Natural killer cell treated with Interleukin-12 subunit alpha and Interleukin-12 subunit beta and Interleukin-15 and Interleukin-18, amount 100 ng/mL, for 72 hours (primary cell): ENCODE measurements at regions not wholly inside any gene's neighbourhood (a gene's known extent, or its start where the extent isn't known, plus 50 kb on each side); places are given as distances from the start of the nearest gene placed in this dataset.

Experiments
- ATAC-seq, 2 donors: fragments of 150-1000 bp; cut with Tn5 transposase in 1 of 2; sonication (Bioruptor Pico), chemical (Tn5 transposase) in 1 of 2; 2 replicates each; pipeline ENCODE4 v1.10.0; 2021
- DNase-seq: peaks from one replicate; pipeline ENCODE4 v3.0.0; 2022; ENCODE audit warnings: low spot score
- H3K27ac Mint-ChIP-seq, 2 donors: 1 replicate in 1 of 2; 2 replicates in 1 of 2; pipeline ENCODE4 v1.8.0; 2022; ENCODE audit warnings: mixed read lengths in 2 of 2, mild to moderate bottlenecking in 1 of 2, moderate library complexity in 1 of 2
- H3K27me3 Mint-ChIP-seq, 2 donors: 1 replicate in 1 of 2; 2 replicates in 1 of 2; pipeline ENCODE4 v1.8.0; 2022; ENCODE audit warnings: mixed read lengths in 2 of 2
- H3K36me3 Mint-ChIP-seq: one replicate; pipeline ENCODE4 v1.8.0; 2022; ENCODE audit warnings: mixed read lengths
- H3K4me1 Mint-ChIP-seq, 2 donors: 1 replicate in 1 of 2; 2 replicates in 1 of 2; pipeline ENCODE4 v1.8.0; 2022; ENCODE audit warnings: low read depth in 2 of 2, mixed read lengths in 2 of 2, mild to moderate bottlenecking in 1 of 2
- H3K4me3 Mint-ChIP-seq: one replicate; pipeline ENCODE4 v1.8.0; 2022; ENCODE audit warnings: mixed read lengths
- H3K9me3 Mint-ChIP-seq: 2 replicates; pipeline ENCODE4 v1.8.0; 2022; ENCODE audit warnings: mixed read lengths

GRCh38 chr2:117716505-117716904 is 98.0 kb upstream of the DDX18 start:
- peaks cover 3 to 5% of the 10 kb centered on the region in 2 donors for H3K4me1 Mint-ChIP-seq
- peaks cover 4% of the 10 kb centered on the region for H3K9me3 Mint-ChIP-seq
- H3K27ac Mint-ChIP-seq: no peak overlapping the region
- no peak for DNase-seq
- peaks cover 0 to 12% of the 10 kb centered on the region in 2 donors for H3K27me3 Mint-ChIP-seq
- H3K4me3 Mint-ChIP-seq: no peak overlapping the region
- H3K36me3 Mint-ChIP-seq: no peaks in the 10 kb centered on the region
- ATAC-seq: no peak

- DNase-seq (no peak), ATAC-seq (no peak)
- Mint-ChIP-seq H3K27ac (no peak overlapping the region), H3K9me3 (no peaks in the 10 kb centered on the region), H3K27me3 (peaks cover 0 to 12% of the 10 kb centered on the region in 2 donors), H3K36me3 (no peaks in the 10 kb centered on the region), H3K4me3 (no peak overlapping the region), H3K4me1 (peaks cover 7 to 10% of the 10 kb centered on the region in 2 donors)
These were observed 97.4 kb upstream of the DDX18 start for GRCh38 chr2:117717072-117717471.

- peaks cover 0 to 12% of the 10 kb centered on the region in 2 donors for H3K27me3 Mint-ChIP-seq
- no peak overlapping the region for H3K4me3 Mint-ChIP-seq
- H3K9me3 Mint-ChIP-seq: no peaks in the 10 kb centered on the region
- H3K36me3 Mint-ChIP-seq: no peaks in the 10 kb centered on the region
- DNase-seq: no peak
- H3K27ac Mint-ChIP-seq: no peak overlapping the region
- peaks cover 13 to 17% of the 10 kb centered on the region in 2 donors for H3K4me1 Mint-ChIP-seq
- ATAC-seq: no peak
These were observed 96.4 kb upstream of the DDX18 start for GRCh38 chr2:117718048-117718447.

- Mint-ChIP-seq H3K4me3 (peak overlapping the region; percentile 21), H3K36me3 (no peaks in the 10 kb centered on the region), H3K27me3 (peaks cover 0 to 6% of the 10 kb centered on the region in 2 donors), H3K9me3 (no peaks in the 10 kb centered on the region), H3K4me1 (peaks cover 18 to 21% of the 10 kb centered on the region in 2 donors), H3K27ac (no peak overlapping the region)
- DNase-seq (no peak), ATAC-seq (no peak)
These were observed 93.7 kb upstream of the DDX18 start for GRCh38 chr2:117720765-117721164.

GRCh38 chr2:117723483-117723882 is 91.0 kb upstream of the DDX18 start:
- ATAC-seq (no peak), DNase-seq (no peak)
- no peak overlapping the region for H3K4me3 Mint-ChIP-seq
- H3K27ac Mint-ChIP-seq: no peak overlapping the region
- H3K9me3 Mint-ChIP-seq: no peaks in the 10 kb centered on the region
- H3K27me3 Mint-ChIP-seq: peaks cover 0 to 6% of the 10 kb centered on the region in 2 donors
- peaks cover 18 to 21% of the 10 kb centered on the region in 2 donors for H3K4me1 Mint-ChIP-seq
- no peaks in the 10 kb centered on the region for H3K36me3 Mint-ChIP-seq

GRCh38 chr2:117723888-117724434 is 90.5 kb upstream of the DDX18 start:
- H3K36me3 Mint-ChIP-seq: no peaks in the 10 kb centered on the region
- no peaks in the 10 kb centered on the region for H3K9me3 Mint-ChIP-seq
- DNase-seq (no peak), ATAC-seq (no peak)
- H3K27ac Mint-ChIP-seq: no peak overlapping the region
- H3K4me1 Mint-ChIP-seq: peaks cover 18 to 21% of the 10 kb centered on the region in 2 donors
- peaks cover 0 to 2% of the 10 kb centered on the region in 2 donors for H3K27me3 Mint-ChIP-seq
- H3K4me3 Mint-ChIP-seq: no peak overlapping the region

GRCh38 chr2:117726747-117727146 is 87.7 kb upstream of the DDX18 start:
- ATAC-seq (no peak), DNase-seq (no peak)

GRCh38 chr2:117737846-117738245 is 76.6 kb upstream of the DDX18 start:
- H3K27me3 Mint-ChIP-seq: peaks cover 7 to 15% of the 10 kb centered on the region in 2 donors
- ATAC-seq (no peak), DNase-seq (no peak)
- peaks cover 3% of the 10 kb centered on the region for H3K9me3 Mint-ChIP-seq
- H3K4me1 Mint-ChIP-seq: no peaks in the 10 kb centered on the region
- no peaks in the 10 kb centered on the region for H3K36me3 Mint-ChIP-seq
- H3K27ac Mint-ChIP-seq: no peak overlapping the region
- H3K4me3 Mint-ChIP-seq: no peak overlapping the region

More at GRCh38 chr2:117726747-117727146, 87.7 kb upstream of the DDX18 start:
- no peaks in the 10 kb centered on the region for H3K36me3 Mint-ChIP-seq
- H3K4me3 Mint-ChIP-seq: no peak overlapping the region
- H3K4me1 Mint-ChIP-seq: peaks cover 14 to 15% of the 10 kb centered on the region in 2 donors
- H3K27me3 Mint-ChIP-seq: no peaks in the 10 kb centered on the region
- H3K27ac Mint-ChIP-seq: no peak overlapping the region
- peaks cover under 1% of the 10 kb centered on the region for H3K9me3 Mint-ChIP-seq

- Mint-ChIP-seq H3K4me3 (no peak overlapping the region), H3K27ac (no peak overlapping the region), H3K4me1 (no peaks in the 10 kb centered on the region), H3K9me3 (peaks cover 3% of the 10 kb centered on the region), H3K27me3 (peaks cover 7 to 17% of the 10 kb centered on the region in 2 donors), H3K36me3 (no peaks in the 10 kb centered on the region)
- ATAC-seq (no peak), DNase-seq (no peak)
These were observed 75.3 kb upstream of the DDX18 start for GRCh38 chr2:117738991-117739839.

GRCh38 chr2:117745537-117745936 is 69.0 kb upstream of the DDX18 start:
- DNase-seq: no peak
- Mint-ChIP-seq H3K27me3 (peaks cover 5 to 32% of the 10 kb centered on the region in 2 donors), H3K4me1 (no peaks in the 10 kb centered on the region), H3K9me3 (no peaks in the 10 kb centered on the region), H3K27ac (no peak overlapping the region), H3K4me3 (no peak overlapping the region), H3K36me3 (no peaks in the 10 kb centered on the region)
- no peak for ATAC-seq

- no peak for DNase-seq
- no peak for ATAC-seq
- no peaks in the 10 kb centered on the region for H3K36me3 Mint-ChIP-seq
- no peak overlapping the region for H3K27ac Mint-ChIP-seq
- peaks cover 0 to 3% of the 10 kb centered on the region in 2 donors for H3K4me1 Mint-ChIP-seq
- H3K4me3 Mint-ChIP-seq: no peak overlapping the region
- peaks cover 7% of the 10 kb centered on the region for H3K9me3 Mint-ChIP-seq
- peaks cover 3 to 8% of the 10 kb centered on the region in 2 donors for H3K27me3 Mint-ChIP-seq
These were observed 58.7 kb upstream of the DDX18 start for GRCh38 chr2:117755768-117756167.

GRCh38 chr2:117760916-117761315 is 53.6 kb upstream of the DDX18 start:
- DNase-seq (no peak), ATAC-seq (no peak)
- Mint-ChIP-seq H3K36me3 (no peaks in the 10 kb centered on the region), H3K4me3 (no peak overlapping the region), H3K27me3 (peaks cover under 1 to 3% of the 10 kb centered on the region in 2 donors), H3K4me1 (peaks cover 0 to 3% of the 10 kb centered on the region in 2 donors), H3K27ac (no peak overlapping the region), H3K9me3 (no peaks in the 10 kb centered on the region)

- DNase-seq: no peak
- no peaks in the 10 kb centered on the region for H3K36me3 Mint-ChIP-seq
- ATAC-seq: no peak
- H3K4me1 Mint-ChIP-seq: peaks cover 0 to 3% of the 10 kb centered on the region in 2 donors
- H3K9me3 Mint-ChIP-seq: no peaks in the 10 kb centered on the region
- H3K4me3 Mint-ChIP-seq: no peak overlapping the region
- H3K27me3 Mint-ChIP-seq: peaks cover 0 to 3% of the 10 kb centered on the region in 2 donors
- H3K27ac Mint-ChIP-seq: no peak overlapping the region
These were observed 52.0 kb upstream of the DDX18 start for GRCh38 chr2:117762454-117762853.

- H3K4me3 Mint-ChIP-seq: no peak overlapping the region
- H3K4me1 Mint-ChIP-seq: peaks cover 0 to 2% of the 10 kb centered on the region in 2 donors
- H3K27me3 Mint-ChIP-seq: peaks cover 3% of the 10 kb centered on the region in 2 donors
- no peaks in the 10 kb centered on the region for H3K9me3 Mint-ChIP-seq
- no peak for DNase-seq
- H3K36me3 Mint-ChIP-seq: no peaks in the 10 kb centered on the region
- no peak for ATAC-seq
- no peak overlapping the region for H3K27ac Mint-ChIP-seq
These were observed 50.7 kb upstream of the DDX18 start for GRCh38 chr2:117763804-117764203.
